ENCODE measurements at regions not wholly inside any gene's neighbourhood (a gene's known extent, or its start where the extent isn't known, plus 50 kb on each side); places are given as distances from the start of the nearest gene placed in this dataset.

GRCh38 chr15:77682564-77682963 is 49.9 kb upstream of the LINGO1 start:
- Mint-ChIP-seq H3K4me3 (no peak overlapping the region), H3K4me1 (no peaks in the 10 kb centered on the region), H3K27me3 (peaks cover 12 to 36% of the 10 kb centered on the region in 2 donors), H3K9me3 (no peaks in the 10 kb centered on the region), H3K27ac (peak overlapping the region in 1 of 8 donors; percentile 80), H3K36me3 (no peaks in the 10 kb centered on the region)
- ChIA-PET CTCF (no interaction called here), POLR2A (no interaction called here)
- Histone ChIP-seq H3K4me3 (ENCODE audit: low read length) (no peak overlapping the region), H3K27me3 (ENCODE audit: insufficient read depth, low read length, poor library complexity, severe bottlenecking) (no peaks in the 10 kb centered on the region), H3K4me1 (ENCODE audit: insufficient read depth, low read length) (no peaks in the 10 kb centered on the region), H3K27ac (ENCODE audit: low read depth, low read length) (no peak overlapping the region), H3K9me3 (ENCODE audit: low read length) (no peaks in the 10 kb centered on the region), H3K36me3 (ENCODE audit: insufficient read depth, low read length) (no peaks in the 10 kb centered on the region)
- no peak for DNase-seq

Measured in CD8-positive, alpha-beta memory T cell (primary cell).